HG03103 (cell line): ENCODE measurements at regions not wholly inside any gene's neighbourhood (a gene's known extent, or its start where the extent isn't known, plus 50 kb on each side); places are given as distances from the start of the nearest gene placed in this dataset.
"Not testable (repeated sequence)": the region's sequence is repeated elsewhere in the genome, so short reads cannot be mapped to it uniquely, and the experiment has no call there.

Source experiments
- ATAC-seq: cut with Tn5 transposase; IDR thresholded peaks from one replicate; pipeline ENCODE4 v1.9.1; 2021; ENCODE audit warnings: low read depth; ENCODE audit not compliant: unreplicated experiment

DNA sequence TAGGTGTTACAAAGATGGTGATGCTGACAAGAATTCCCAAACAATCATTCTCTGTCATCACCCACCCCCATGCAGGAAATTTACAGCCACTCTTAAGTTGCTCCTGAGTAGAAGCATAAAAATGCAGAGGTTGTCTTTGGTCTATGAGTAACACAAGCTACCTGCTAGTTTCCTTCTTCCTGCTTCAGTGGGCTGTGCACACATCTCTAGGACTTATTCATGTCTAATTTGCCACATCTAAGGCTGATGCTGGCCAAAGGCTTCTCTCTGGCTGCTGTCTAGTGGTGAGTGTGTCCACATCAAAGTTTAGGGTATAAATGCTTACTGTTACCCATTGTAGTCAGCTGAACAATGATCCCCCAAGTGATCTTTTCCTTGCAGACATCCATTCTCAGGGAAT is 662.5 kb downstream of the TYW1 start:
- no peak for ATAC-seq

DNA sequence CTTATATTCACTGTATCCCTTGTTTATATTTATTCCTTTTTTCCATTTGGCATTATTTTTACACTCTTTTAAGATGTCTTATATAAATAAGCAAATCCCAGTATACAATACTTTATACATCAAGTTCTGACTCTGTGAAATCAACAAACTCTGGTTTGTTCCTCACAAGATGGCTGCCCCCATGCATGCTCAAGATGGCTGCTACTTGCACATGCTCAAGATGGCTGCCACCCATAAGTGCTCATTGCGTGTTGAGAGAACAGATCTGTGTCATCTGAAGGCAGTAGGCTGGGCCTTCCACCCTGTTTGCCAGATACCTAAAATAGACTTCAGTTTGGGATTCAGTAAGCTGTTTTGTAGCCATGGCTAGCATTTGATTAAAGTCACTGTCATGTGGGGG is 666.2 kb downstream of the TYW1 start:
- no peak for ATAC-seq

DNA sequence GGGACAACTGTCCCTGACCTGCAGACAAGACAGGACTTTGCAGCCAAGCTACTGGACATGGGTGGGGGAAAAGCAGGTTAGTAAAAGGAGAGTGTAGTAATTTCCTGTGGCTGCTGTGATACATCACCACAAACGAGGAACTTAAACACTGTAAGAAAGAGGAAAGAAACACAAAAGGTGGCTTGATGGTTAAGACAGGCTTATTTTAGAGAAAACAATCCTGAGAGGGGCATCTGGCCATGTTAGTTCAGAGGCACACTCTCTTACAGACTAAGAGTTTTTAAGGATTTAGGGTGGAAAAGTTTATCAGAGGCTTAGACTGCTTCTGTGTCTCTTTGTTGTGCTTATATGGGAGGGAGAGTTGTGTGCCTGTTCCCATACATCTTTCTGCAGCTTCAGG is 667.0 kb downstream of the TYW1 start:
- ATAC-seq = no peak

DNA sequence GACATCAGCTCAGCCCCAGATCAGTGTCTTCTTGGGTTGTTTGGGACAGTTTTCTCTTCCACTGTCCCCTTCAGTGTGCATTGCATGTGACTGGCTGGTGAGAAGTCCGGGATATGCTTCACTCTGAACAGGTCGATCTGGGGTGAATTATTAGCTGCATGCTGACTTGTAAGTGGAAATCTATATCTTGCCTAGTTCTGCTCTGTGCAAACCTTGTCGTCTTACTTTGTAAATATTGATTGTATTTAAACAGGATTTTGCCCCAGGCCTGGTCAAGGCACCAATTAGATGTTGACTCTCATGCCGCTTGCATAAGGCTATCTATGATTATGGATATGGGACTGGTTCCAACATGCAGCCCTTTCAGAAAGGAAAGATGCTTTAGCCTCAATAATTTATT is 669.7 kb downstream of the TYW1 start:
- ATAC-seq = not testable (repeated sequence)

DNA sequence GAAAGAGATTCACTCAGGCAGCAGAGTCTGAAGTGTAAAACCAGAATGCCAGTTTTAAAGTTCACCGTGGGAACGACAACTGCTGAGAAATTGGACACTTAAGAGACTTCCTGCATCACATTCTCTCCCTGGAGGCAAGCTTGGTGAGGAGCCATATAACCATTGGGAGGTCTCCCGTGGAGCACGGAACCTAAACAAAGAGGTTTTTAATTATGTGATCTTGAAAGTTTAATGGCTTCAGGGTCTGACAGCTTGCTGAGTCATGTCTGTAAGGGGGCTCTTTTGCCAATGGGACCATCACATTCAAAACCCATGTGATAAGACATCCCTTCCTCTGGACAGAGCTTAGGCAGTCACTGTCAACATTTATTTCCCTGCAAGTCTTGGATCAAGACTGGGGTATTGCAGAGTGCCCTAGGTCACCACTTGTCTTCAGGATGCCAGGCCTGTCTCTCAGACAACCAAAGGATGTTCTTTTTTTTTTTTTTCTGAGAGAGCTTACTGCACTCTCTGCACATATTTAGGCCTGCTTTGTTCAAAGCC is 674.4 kb downstream of the TYW1 start:
- no peak for ATAC-seq

DNA sequence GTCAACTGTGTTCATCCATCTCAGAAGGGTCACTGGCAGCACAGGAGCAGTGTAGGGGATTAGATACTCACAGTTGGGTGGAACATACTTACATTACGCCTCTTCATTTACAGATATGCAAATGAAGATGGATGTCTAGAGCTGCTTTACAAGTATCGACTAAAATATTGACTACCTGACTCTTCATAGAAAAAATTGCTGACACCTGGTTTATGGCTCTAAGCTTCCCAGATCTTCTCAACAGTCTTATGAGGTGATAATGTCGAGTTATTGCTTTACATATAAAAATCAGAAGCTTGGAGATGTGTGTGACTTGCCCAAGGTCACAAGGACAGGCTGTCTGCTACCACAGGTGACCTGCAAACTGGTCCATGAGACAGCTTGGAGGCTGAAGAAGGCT is 677.2 kb downstream of the TYW1 start:
- ATAC-seq = no peak

DNA sequence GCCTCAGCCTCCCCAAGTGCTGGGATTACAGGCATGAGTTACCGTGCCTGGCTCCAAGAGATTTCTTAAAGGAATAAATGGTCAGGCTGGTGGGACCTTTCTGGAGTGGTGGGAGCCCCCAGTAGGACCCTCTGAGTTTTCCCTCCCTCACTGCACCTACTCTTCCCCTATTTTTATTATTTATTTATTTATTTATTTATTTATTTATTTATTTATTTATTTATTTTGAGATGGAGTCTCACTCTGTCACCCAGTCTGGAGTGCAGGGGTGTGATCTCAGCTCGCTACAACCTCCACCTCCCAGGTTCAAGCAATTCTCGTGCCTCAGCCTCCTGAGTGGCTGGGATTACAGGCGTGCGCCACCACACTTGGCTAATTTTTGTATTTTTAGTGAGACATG is 678.2 kb downstream of the TYW1 start:
- ATAC-seq = not testable (repeated sequence)

DNA sequence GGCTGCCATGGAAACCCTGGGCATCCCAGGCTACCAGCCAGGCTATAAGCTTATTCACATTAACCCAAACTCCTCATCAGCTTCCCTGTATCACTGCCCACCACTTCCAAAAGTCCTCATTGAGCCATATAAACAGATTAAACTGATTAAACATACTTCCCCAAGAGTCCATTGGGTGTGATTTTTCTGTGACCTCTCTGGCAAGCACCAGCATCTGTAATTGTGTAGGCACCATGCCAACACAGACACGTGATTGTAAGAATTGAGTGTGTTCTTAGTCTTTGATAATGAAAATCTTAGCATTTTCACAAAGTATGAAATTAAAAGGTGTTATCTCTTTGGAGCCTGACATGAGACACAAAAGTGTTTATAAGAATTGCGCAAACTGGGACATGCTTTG is 679.3 kb downstream of the TYW1 start:
- no peak for ATAC-seq

DNA sequence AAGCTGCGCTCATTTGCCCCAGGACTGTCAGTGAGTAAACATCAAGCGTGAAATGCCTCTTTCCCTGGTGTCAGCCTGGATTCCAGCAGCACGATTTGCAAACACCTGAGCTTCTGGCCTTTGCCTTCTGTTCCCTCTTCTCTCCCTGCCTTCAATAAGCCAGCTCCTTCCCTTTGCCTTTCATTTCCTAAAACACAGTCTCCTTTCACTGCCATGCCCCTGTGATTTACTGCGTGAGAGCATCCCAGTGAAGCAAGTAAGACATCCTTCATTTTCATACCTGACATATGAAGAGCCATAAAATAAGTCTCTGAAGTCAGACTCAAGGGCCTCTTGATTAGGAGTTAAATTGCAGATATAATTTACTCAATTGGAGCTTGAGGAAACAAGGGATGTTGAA is 681.8 kb downstream of the TYW1 start:
- no peak for ATAC-seq

DNA sequence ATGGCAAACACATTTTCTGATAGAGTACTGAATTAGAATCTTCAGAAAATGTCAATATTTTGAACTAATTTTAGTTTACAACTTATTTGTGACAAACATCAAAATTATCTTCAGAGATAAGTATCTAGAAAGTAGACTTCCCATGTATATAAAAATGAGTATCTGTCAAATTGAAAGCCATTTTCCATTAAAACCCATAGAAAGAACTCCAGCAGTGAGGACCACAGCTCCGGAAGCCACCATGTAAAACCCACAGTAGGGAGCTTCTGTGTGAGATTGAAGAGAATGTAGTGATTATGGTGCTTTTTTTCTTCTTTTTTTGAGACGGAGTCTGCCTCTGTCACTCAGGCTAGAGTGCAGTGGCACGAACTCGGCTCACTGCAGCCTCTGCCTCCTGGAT is 687.0 kb downstream of the TYW1 start:
- ATAC-seq = no peak

DNA sequence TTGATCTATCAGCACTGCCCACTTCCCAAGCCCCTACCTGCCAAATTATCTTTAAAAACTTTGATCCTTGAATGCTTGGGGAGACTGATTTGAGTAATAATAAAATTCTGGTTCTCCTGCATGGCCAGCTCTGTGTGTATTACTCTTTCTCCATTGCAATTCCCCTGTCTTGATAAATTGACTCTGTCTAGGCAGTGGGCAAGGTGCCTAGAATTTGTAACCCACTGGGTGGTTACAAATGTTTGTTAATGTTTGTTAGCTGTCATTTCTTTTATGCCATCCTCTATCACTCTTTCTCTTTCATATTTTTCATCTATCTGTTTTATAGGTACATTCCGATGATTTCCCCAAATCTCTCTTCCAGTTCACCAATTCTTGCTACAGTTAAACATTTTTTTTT is 694.1 kb downstream of the TYW1 start:
- no peak for ATAC-seq

DNA sequence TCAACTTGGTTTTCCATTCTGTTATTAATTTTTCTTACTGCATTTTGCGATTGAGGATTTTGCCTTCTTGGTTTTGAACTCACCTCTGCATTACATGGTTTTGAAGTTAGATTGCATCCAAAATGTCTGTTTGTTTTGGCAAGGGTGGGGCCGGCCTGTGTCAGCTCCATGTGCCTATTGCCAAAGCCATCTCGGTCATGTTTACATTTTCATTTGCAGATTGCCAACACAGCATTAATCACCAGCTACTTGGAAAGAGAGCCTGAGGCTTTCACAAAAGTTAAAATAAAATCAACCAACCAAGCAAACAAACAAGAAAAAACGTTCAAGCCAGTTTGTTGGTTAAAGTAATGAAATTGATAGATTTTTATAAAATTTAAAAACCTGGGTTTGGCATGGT is 695.8 kb downstream of the TYW1 start:
- ATAC-seq = no peak

DNA sequence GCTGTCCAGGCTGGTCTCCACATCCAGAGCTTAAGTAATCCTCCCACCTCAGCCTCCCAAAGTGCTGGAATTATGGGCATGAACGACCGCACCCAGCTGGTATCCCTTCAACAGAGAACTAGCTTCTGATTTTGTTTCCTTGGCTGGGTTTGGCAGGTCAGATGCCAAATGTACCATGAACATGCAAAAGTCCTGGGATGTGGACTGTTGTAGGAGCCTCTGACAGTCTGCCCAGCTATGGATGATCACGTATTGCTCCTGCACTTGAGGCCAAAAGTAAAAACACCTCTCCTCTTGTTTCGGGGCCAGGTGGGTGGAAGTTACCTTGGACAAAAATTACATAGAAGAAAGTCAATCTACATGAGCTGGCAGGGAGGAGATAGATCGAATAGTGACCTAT is 699.5 kb downstream of the TYW1 start:
- no peak for ATAC-seq

DNA sequence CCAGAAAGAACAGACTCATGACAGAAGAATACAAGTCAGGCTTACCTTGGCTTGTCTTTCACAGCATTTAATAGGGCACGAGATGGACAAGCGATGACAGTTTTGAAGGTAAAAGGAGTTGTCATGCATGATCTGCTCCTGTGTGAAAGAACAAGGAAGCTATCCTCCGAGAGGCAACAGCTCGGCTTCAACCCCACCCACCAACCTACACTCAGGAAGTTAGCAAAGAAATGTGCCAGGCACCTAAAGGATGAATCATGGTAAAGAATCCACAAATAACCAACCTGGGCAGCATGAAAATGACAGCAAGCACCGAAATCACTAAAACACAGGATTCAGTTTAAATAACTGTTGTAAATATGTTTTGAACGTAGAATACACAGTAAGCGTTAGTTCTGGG is 700.2 kb downstream of the TYW1 start:
- ATAC-seq = no peak

DNA sequence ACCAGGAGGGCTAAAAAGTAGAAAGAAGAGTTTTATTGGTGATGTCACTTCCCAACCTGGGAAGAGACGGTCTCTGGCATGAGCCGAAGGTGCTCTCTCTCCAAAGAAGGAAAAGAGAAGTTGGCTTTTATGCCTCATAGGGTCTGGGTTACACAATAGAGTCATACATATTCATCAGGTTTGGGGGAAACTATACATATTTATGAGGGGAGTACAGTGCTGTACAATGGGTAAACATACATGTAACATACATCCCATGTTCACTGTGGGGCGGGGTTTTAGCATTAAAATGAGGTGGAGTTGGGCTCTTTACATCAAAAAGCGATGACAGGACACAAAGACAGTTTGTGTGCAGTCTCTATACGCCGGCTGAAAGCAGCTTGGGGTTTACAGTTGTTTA is 701.7 kb downstream of the TYW1 start:
- ATAC-seq = no peak

DNA sequence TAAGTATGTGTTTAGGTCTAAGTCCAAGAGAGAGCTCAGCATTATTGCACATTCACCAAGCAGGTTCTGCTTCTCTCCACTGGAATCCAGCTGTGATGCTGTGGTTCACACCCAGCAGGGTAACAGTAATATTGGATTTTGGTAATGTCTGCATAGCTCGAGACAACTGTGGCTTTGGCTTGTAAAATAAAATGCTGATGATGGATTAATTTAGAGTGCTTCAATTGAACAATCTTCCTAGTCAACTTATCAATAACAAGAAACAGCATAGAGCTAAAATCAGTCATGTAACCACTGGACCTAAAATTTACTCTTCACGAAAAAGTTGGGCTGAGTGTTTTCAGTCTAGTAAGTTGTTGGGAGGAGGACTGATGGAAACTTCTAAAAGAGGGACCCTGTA is 709.2 kb downstream of the TYW1 start:
- ATAC-seq = no peak

DNA sequence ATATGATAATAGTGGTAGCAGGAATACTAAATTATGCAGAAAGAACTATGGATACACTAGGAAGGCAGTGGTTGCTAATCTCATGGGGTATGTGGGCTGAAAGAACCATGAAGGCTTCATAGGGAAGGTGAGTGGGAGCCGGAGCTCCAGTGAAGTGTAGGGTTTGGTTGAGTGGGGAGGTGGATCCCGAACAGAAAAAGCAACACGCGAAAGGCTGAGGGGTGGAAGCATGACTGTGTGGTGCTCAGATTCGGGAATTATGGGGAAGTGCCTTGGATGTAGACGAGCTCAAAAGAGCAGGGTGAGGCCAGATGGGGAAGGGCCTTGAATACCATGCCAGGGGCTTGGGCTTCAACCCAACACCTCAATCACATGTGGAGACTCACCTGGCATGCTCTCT is 715.1 kb downstream of the TYW1 start:
- no peak for ATAC-seq

DNA sequence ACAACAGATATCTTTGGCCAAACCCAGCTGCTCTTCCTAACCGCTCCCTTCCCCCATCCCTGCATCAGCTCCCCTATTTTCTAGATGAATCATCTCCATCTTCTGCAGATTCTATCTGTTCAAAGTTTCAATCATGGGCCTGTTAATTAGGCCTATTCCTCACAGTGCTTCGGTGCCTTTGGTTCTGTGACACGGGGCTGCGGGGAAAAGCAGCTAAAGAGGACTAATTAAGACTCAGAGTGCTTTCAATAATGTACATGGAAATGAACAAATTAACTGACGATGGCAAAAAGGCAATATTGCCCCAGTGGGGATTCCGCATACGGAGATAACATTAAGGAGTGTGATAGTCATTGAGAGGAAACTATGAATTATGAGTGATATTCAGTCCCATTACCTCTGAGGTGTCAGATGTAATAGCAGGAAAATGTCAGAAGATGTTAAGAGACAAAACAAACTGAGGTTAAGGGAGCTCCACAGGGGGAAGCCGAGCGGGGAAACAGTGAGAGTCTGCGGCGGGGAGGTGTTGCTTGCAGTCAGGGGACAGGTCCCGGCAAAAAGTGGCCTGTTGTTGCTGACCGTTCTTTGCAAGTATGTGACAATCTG is 716.9 kb downstream of the TYW1 start:
- no peak for ATAC-seq

DNA sequence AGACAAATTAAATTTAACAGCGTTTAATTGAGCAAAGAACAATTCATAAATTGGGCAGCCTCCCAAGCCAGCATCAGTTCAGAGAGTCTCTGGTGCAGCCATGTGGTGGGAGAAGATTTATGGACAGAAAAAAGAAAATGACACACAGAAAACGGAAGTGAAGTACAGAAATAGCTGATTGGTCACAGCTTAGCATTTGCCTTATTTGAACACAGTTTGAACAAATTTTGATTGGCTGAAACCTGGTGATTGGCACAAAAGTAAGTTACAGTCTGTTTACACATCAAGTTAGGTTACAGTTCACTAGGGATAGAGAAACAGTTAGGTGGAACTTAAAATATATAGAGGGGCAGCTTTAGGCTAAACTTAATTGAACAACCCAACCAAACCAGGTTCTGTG is 720.1 kb downstream of the TYW1 start:
- no peak for ATAC-seq

DNA sequence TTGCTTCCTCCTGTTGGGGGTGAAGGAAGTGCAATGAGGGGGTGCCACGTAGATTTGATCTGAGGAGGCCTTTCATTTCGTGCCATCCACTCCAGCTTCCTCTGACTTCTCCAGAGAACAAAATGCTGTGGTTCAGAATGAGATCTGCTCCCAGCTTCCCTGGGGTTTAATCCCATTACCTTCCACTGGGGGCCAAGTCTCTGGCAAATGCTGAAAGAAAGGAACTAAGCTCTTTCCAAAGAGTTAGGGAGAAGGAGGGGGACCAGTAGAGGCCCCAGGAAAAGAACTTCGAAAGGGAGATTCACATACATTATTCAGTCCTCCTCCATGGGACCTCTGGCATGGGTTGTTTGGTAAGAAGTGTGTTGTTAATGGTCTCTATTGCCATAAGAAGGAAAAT is 727.0 kb downstream of the TYW1 start:
- no peak for ATAC-seq

DNA sequence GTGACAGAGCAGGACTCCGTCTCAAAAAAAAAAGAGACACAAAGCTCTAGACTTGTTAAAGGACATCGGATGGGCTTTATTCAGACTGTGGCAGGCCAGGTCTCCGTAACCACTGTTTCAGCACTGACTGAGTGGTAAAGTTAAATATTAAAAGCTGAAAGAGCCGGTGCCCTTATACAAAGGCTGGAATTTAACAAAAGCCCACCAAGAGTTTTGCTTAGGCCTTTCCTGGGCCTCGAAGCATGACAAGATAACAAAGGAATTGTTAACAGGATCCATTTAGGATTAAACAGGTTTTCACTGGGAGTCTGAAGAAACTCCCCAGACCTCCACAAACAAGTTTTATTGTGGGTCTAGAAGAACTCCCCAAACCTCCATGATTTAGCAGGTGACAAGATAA is 727.8 kb downstream of the TYW1 start:
- ATAC-seq = no peak

DNA sequence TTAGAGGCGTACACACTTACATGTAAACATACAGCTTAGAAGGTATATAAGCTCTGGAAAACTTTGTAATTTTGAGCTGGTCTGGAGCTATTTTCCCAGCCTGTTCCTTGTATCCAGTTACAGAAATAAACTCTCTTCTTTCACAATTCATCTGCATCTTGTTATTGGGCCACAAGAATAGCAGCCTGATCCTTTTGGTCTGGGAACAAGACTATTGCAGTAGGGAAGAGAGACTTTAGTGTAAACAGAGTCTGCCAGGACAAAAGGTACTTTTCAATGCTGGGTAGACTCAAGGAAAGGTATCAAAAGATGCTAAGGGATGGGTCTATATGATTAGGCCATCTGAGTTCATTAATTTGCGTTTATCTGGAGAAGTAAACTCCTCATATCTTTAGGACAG is 728.3 kb downstream of the TYW1 start:
- ATAC-seq = no peak

DNA sequence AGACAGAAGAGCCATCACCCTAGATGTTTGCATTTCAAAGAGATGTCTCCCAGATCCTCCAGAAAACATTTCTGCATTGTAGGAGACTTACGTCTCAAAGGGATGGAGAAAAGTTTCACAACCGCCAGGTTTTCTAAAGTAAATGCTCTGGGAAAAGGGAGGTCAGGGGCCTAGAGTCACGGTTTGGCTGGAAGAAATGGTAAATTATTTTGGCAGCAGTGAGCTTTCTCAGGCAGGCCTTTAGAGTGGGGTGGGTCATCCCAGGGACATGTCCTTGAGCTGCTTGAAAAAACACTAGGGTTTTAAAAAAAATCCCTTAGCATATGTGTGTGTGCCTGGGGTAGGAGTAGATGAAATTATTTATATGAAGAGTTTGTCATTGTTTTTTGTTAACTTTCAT is 728.8 kb downstream of the TYW1 start:
- no peak for ATAC-seq
